Gastrocnemius medialis (tissue), 4 donors: ENCODE measurements at regions not wholly inside any gene's neighbourhood (a gene's known extent, or its start where the extent isn't known, plus 50 kb on each side); places are given as distances from the start of the nearest gene placed in this dataset.

ENCODE experiments used
- ATAC-seq, 2 donors: fragments of 150-250 bp; one replicate each; pipeline ENCODE4 v1.9.1; 2016
- DNase-seq, 2 donors: peaks; one replicate each; pipeline ENCODE4 v3.0.0-alpha.2; 2019
- H3K27ac ChIP-seq, 4 donors: fragments of 200-600 bp; sonication (generic); 1 replicate in 1 of 4; 2 replicates in 3 of 4; pipeline ENCODE4 v1.5.1; 2016 to 2018; ENCODE audit warnings: mild to moderate bottlenecking in 2 of 4, moderate library complexity in 1 of 4
- H3K27me3 ChIP-seq, 3 donors: fragments of 200-600 bp; sonication (generic) in 2 of 3; 1 replicate in 1 of 3; 2 replicates in 2 of 3; pipeline versions ENCODE4 v1.5.1 to v1.6.0; 2016 to 2019; ENCODE audit warnings: mild to moderate bottlenecking in 1 of 3, moderate library complexity in 1 of 3
- H3K36me3 ChIP-seq, 2 donors: fragments of 200-600 bp; sonication (generic) in 1 of 2; one replicate each; pipeline ENCODE4 v1.5.1; 2017 to 2018
- H3K4me1 ChIP-seq, 2 donors: fragments of 200-600 bp; sonication (generic) in 1 of 2; one replicate each; pipeline ENCODE4 v1.5.1; 2016 to 2017; ENCODE audit warnings: mild to moderate bottlenecking in 2 of 2
- H3K4me3 ChIP-seq, 4 donors: fragments of 200-600 bp; sonication (generic) in 3 of 4; 1 replicate in 1 of 4; 2 replicates in 3 of 4; pipeline ENCODE4 v1.5.1; 2016 to 2019; ENCODE audit warnings: mild to moderate bottlenecking in 2 of 4
- H3K9me3 ChIP-seq, 3 donors: fragments of 200-600 bp; sonication (generic) in 2 of 3; 1 replicate in 1 of 3; 2 replicates in 2 of 3; pipeline ENCODE4 v1.5.1; 2016 to 2019
- POLR2A ChIP-seq, 2 donors: fragments of 450-650 bp; IDR thresholded peaks; one replicate each; pipeline ENCODE4 v1.6.1; 2017; ENCODE audit warnings: antibody characterized with exemption in 2 of 2, mild to moderate bottlenecking in 2 of 2, moderate library complexity in 2 of 2
- in situ Hi-C, 4 donors: fragments of 200-750 bp; cut with MboI; loops; one replicate each; pipeline versions ENCODE4 v1.15.0 to v1.8.0; 2017; ENCODE audit warnings: low sequenced_read_pairs in 4 of 4
- intact Hi-C: fragments of 100-400 bp; cut with DNase I; formaldehyde crosslinking; loops from one replicate; pipeline ENCODE4 v1.15.1; 2023; ENCODE audit warnings: low total_unique reads
- TF ChIP-seq, protein P1 (sequence below), 5 experiments: fragments of 450-650 bp in 3 of 5; fragments of 200-600 bp in 2 of 5; sonication (generic) in 2 of 5; IDR thresholded peaks in 4 of 5; conservative IDR thresholded peaks in 1 of 5; 1 replicate in 4 of 5; 2 replicates in 1 of 5; pipeline ENCODE4 v1.5.1; 2016 to 2019; ENCODE audit warnings: antibody characterized with exemption in 5 of 5, mild to moderate bottlenecking in 3 of 5, moderate library complexity in 3 of 5

- in situ Hi-C loops, result no loop called here
- Histone ChIP-seq H3K9me3 (no peaks in the 10 kb centered on the region), H3K27ac (no peak overlapping the region), H3K4me1 (peaks cover 15 to 16% of the 10 kb centered on the region in 2 donors), H3K27me3 (no peaks in the 10 kb centered on the region), H3K4me3 (no peak overlapping the region), H3K36me3 (no peaks in the 10 kb centered on the region)
- intact Hi-C loops, result no loop called here
- ATAC-seq (peak in 1 of 2 donors; percentile 31), DNase-seq (no peak)
- TF ChIP-seq POLR2A (IDR thresholded peaks at IDR 0.05), result no peak
- TF ChIP-seq, protein P1, sequence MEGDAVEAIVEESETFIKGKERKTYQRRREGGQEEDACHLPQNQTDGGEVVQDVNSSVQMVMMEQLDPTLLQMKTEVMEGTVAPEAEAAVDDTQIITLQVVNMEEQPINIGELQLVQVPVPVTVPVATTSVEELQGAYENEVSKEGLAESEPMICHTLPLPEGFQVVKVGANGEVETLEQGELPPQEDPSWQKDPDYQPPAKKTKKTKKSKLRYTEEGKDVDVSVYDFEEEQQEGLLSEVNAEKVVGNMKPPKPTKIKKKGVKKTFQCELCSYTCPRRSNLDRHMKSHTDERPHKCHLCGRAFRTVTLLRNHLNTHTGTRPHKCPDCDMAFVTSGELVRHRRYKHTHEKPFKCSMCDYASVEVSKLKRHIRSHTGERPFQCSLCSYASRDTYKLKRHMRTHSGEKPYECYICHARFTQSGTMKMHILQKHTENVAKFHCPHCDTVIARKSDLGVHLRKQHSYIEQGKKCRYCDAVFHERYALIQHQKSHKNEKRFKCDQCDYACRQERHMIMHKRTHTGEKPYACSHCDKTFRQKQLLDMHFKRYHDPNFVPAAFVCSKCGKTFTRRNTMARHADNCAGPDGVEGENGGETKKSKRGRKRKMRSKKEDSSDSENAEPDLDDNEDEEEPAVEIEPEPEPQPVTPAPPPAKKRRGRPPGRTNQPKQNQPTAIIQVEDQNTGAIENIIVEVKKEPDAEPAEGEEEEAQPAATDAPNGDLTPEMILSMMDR (IDR thresholded peaks at IDR 0.05 in 4 of 5, conservative IDR thresholded peaks at IDR 0.05 in 1 of 5), result no peak
Measured at GRCh38 chr15:69600556-69601085, 148.0 kb downstream of the RPLP1 start.

- H3K9me3 ChIP-seq, result no peaks in the 10 kb centered on the region
- no peak overlapping the region for H3K4me3 ChIP-seq
- H3K27ac ChIP-seq, result no peak overlapping the region
- ATAC-seq (no peak), DNase-seq (no peak)
- H3K4me1 ChIP-seq, result peaks cover 6 to 9% of the 10 kb centered on the region in 2 donors
- H3K36me3 ChIP-seq, result no peaks in the 10 kb centered on the region
- intact Hi-C loops (no loop called here), in situ Hi-C loops (no loop called here)
- no peaks in the 10 kb centered on the region for H3K27me3 ChIP-seq
- TF ChIP-seq, protein P1 (IDR thresholded peaks at IDR 0.05 in 4 of 5, conservative IDR thresholded peaks at IDR 0.05 in 1 of 5), result no peak
- TF ChIP-seq POLR2A (IDR thresholded peaks at IDR 0.05), result no peak
Measured at GRCh38 chr15:69601711-69602504, 149.3 kb downstream of the RPLP1 start.

DNA sequence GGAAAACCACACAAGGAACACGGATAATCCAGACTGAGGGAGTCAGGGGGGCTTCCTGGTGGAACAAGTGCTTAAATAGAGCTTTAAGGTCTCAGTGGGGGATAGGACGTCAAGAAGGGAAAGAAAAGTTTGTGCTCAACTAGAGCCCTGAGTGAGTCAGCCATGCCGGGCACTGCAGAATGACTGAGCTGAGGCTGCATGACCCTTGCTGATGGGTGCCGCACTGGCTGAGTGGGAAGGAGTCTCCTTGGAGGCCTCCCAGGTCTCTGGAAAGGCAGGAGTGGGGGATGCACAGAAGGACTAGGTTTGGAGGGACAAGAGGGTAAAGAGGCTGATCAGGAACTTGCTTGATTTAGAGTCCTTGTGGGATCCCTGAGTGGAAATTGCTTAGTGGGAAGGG is 150.3 kb downstream of the RPLP1 start:
- ATAC-seq, result no peak
- H3K4me1 ChIP-seq, result peaks cover 6 to 9% of the 10 kb centered on the region in 2 donors
- H3K9me3 ChIP-seq, result no peaks in the 10 kb centered on the region
- H3K36me3 ChIP-seq, result no peaks in the 10 kb centered on the region
- DNase-seq, result no peak
- intact Hi-C loops, result no loop called here
- TF ChIP-seq, protein P1 (IDR thresholded peaks at IDR 0.05 in 4 of 5, conservative IDR thresholded peaks at IDR 0.05 in 1 of 5), result no peak
- no peak for TF ChIP-seq POLR2A (IDR thresholded peaks at IDR 0.05)
- in situ Hi-C loops, result no loop called here
- H3K27ac ChIP-seq, result no peak overlapping the region
- H3K27me3 ChIP-seq, result no peaks in the 10 kb centered on the region
- no peak overlapping the region for H3K4me3 ChIP-seq

- Histone ChIP-seq H3K27ac (no peak overlapping the region), H3K27me3 (no peaks in the 10 kb centered on the region), H3K4me3 (no peak overlapping the region), H3K36me3 (no peaks in the 10 kb centered on the region), H3K9me3 (no peaks in the 10 kb centered on the region), H3K4me1 (peaks cover 6 to 9% of the 10 kb centered on the region in 2 donors)
- no peak for TF ChIP-seq POLR2A (IDR thresholded peaks at IDR 0.05)
- TF ChIP-seq, protein P1 (IDR thresholded peaks at IDR 0.05 in 4 of 5, conservative IDR thresholded peaks at IDR 0.05 in 1 of 5), result no peak
- DNase-seq (no peak), ATAC-seq (no peak)
- intact Hi-C loops, result no loop called here
- in situ Hi-C loops, result no loop called here
Measured at GRCh38 chr15:69603369-69604071, 150.9 kb downstream of the RPLP1 start.
